Erythroblast (primary cell): ENCODE measurements at regions not wholly inside any gene's neighbourhood (a gene's known extent, or its start where the extent isn't known, plus 50 kb on each side); places are given as distances from the start of the nearest gene placed in this dataset.

ENCODE experiments used
- GATA1 ChIP-seq: IDR thresholded peaks from 2 replicates; pipeline ENCODE4 v1.6.1; 2011; ENCODE audit warnings: low read depth, mild to moderate bottlenecking, control low read depth, low read length, moderate library complexity
- POLR2A ChIP-seq: IDR thresholded peaks from 2 replicates; pipeline ENCODE4 v1.6.1; 2011; ENCODE audit warnings: mild to moderate bottlenecking, low read length

DNA sequence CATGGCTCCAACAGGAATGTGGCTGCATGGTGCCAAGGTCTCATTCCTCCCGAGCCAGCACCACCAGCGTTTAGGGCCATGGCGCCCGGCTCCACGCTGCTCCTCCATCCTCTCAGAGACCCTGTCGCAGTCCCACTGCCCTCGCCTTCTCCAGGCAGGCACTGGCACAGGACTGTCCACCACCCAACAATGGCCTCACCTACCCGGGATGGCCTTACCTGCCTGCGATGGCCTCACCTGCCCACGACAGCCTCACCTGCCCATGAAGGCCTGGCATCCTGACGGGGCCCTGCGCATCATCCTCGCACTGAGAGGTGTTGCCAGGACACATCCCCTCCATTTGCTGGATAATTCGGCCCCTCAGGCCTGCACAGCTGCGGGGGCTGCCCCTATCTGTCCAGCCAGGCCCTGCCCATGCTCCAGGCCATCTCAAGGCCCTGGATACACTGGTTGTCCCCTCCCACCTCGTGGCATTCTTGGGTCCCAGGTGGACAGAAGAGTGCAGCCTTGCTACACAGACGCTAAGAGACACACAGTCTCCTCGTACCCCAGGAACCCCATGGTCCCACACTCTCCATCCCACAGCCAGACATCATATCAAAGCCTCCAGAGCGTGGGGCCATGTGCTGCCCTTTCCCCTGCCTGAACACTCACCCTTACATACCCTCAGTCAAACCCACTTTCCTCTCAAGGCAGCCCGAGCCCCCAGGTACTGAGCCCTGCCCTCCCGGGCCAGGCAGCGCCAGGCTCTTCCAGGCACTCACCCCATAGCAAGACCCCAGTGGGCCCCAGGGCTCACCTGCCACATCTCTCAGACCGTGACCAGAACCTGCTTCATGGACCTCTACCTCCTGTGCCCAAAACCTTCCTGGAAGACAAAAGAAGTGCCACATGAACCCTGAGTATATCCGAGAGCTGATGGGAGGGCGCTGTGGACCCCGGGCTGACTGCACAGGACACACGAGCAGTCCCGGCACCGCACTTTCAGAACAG lies 268.6 kb downstream of the EIPR1 start:
- TF ChIP-seq POLR2A (no peak), GATA1 (no peak)
